ENCODE measurements at regions not wholly inside any gene's neighbourhood (a gene's known extent, or its start where the extent isn't known, plus 50 kb on each side); places are given as distances from the start of the nearest gene placed in this dataset.

- TF ChIP-seq ZBTB44 (tag by site-specific recombination; IDR thresholded peaks at IDR 0.05) = no peak
- TF ChIP-seq ZNF341 (tag by site-specific recombination; IDR thresholded peaks at IDR 0.05; ENCODE audit: low read depth) = no peak
- no peak for TF ChIP-seq KLF16 (tag by site-specific recombination; IDR thresholded peaks at IDR 0.05)
- no peak for TF ChIP-seq KLF7 (tag by site-specific recombination; IDR thresholded peaks at IDR 0.05; ENCODE audit: borderline replicate concordance)
- no peak for TF ChIP-seq HOXA7 (CRISPR knock-in tag; IDR thresholded peaks at IDR 0.05; ENCODE audit: borderline replicate concordance)
- TF ChIP-seq WT1 (tag by site-specific recombination; IDR thresholded peaks at IDR 0.05) = no peak
- no peak for TF ChIP-seq PRDM1 (tag by site-specific recombination; IDR thresholded peaks at IDR 0.05)
- no peak for TF ChIP-seq ZBTB1 (tag by site-specific recombination; IDR thresholded peaks at IDR 0.05)
Measured at GRCh38 chr2:65762068-65762467, 329.7 kb upstream of the SPRED2 start (continued).

- Histone ChIP-seq H3K9me3 (ENCODE audit: control insufficient read depth, insufficient read depth, low read depth, low read length) (no peaks in the 10 kb centered on the region; the same call in 1 of the 2 replicates), H3K27ac (ENCODE audit: extremely low read depth, low read depth, low read length) (no peak overlapping the region), H3K36me3 (ENCODE audit: control insufficient read depth in 2 of 2, insufficient read depth in 1 of 2, low read length in 2 of 2) (no peaks in the 10 kb centered on the region), H3K4me1 (ENCODE audit: control insufficient read depth, insufficient read depth, low read length) (no peaks in the 10 kb centered on the region), H3K4me3 (ENCODE audit: low read depth, low read length) (no peak overlapping the region)
- ChIA-PET CTCF (no interaction called here), POLR2A (no interaction called here)
- TF ChIP-seq ZNF645 (tag by site-specific recombination; IDR thresholded peaks at IDR 0.05) (no peak), SP2 (tag by site-specific recombination; IDR thresholded peaks at IDR 0.05) (no peak), ZNF302 (tag by site-specific recombination; IDR thresholded peaks at IDR 0.05; ENCODE audit: low read depth) (no peak), GLI2 (tag by site-specific recombination; IDR thresholded peaks at IDR 0.05; ENCODE audit: borderline replicate concordance, low read depth) (no peak), ZBTB7A (tag by site-specific recombination; IDR thresholded peaks at IDR 0.05; ENCODE audit: low read depth) (no peak), ZNF138 (tag by site-specific recombination; IDR thresholded peaks at IDR 0.05; ENCODE audit: borderline replicate concordance) (no peak), TRIM28 (IDR thresholded peaks at IDR 0.05; ENCODE audit: borderline replicate concordance, low read length) (no peak), ZNF37A (tag by site-specific recombination; IDR thresholded peaks at IDR 0.05) (no peak), ZBTB26 (tag by site-specific recombination; optimal IDR thresholded peaks at IDR 0.05) (no peak), SCRT1 (tag by site-specific recombination; IDR thresholded peaks at IDR 0.05; ENCODE audit: borderline replicate concordance) (no peak), ZBTB48 (tag by site-specific recombination; IDR thresholded peaks at IDR 0.05) (no peak), ZNF707 (tag by site-specific recombination; IDR thresholded peaks at IDR 0.05) (no peak), RBAK (tag by site-specific recombination; IDR thresholded peaks at IDR 0.05) (no peak), GLIS1 (tag by site-specific recombination; IDR thresholded peaks at IDR 0.05) (no peak), ZNF335 (tag by site-specific recombination; conservative IDR thresholded peaks at IDR 0.05) (no peak), ZNF423 (tag by site-specific recombination; IDR thresholded peaks at IDR 0.05) (no peak)
Measured at GRCh38 chr2:65754219-65754618, 321.8 kb upstream of the SPRED2 start.
